Epithelial cell of proximal tubule (primary cell): ENCODE measurements at regions not wholly inside any gene's neighbourhood (a gene's known extent, or its start where the extent isn't known, plus 50 kb on each side); places are given as distances from the start of the nearest gene placed in this dataset.

ENCODE experiments used
- DNase-seq: peaks from one replicate; pipeline ENCODE4 v3.0.0-alpha.2; 2011; ENCODE audit warnings: low read depth
- H3K4me3 ChIP-seq: 2 replicates; pipeline ENCODE4 v1.5.1; 2011; ENCODE audit warnings: low read depth, mild to moderate bottlenecking, low read length
- TF ChIP-seq, protein P1 (sequence below): conservative IDR thresholded peaks from 2 replicates; pipeline ENCODE4 v1.5.1; 2012; ENCODE audit warnings: low read depth, mild to moderate bottlenecking, low read length

DNA sequence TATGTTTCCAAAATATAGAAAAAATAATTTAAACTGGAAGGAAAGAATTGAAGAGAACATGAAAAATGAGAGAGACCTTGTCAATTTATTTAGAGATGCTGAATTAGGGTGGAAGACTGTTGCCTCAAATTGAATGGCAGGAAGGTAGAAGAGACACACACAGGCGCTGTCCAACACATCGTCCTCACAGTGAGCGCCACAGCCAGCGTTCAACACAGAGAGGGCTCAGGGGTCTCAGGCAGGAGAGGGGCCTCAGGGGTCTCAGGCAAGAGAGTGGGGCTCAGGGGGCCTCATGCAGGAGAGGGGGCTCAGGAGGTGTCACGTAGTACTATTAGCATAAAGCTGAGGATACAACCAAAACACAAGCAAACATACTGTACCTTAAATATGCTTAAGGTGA is 65.7 kb downstream of the TMEM18 start:
- H3K4me3 ChIP-seq: no peak overlapping the region
- no peak for DNase-seq
- TF ChIP-seq, protein P1, sequence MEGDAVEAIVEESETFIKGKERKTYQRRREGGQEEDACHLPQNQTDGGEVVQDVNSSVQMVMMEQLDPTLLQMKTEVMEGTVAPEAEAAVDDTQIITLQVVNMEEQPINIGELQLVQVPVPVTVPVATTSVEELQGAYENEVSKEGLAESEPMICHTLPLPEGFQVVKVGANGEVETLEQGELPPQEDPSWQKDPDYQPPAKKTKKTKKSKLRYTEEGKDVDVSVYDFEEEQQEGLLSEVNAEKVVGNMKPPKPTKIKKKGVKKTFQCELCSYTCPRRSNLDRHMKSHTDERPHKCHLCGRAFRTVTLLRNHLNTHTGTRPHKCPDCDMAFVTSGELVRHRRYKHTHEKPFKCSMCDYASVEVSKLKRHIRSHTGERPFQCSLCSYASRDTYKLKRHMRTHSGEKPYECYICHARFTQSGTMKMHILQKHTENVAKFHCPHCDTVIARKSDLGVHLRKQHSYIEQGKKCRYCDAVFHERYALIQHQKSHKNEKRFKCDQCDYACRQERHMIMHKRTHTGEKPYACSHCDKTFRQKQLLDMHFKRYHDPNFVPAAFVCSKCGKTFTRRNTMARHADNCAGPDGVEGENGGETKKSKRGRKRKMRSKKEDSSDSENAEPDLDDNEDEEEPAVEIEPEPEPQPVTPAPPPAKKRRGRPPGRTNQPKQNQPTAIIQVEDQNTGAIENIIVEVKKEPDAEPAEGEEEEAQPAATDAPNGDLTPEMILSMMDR: no peak

DNA sequence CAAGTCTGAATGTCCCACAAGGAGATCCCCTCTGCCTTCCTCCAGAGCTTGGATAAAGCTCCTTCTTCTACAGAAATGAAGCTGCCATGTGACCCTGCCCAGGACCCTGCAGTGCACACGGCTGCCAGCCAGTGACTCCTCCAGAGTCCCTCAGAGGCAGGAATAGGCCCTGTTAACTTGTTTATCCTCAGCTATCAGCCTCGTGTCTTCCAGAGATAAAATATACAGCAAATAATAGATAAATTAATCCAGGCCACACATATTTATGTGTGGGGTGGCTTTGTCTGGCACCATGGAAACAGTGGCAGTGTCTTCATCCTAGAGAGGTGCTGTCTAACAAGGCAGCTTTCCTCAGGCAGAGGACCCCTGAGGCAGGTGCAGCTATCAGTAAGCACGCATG is 66.7 kb downstream of the TMEM18 start:
- TF ChIP-seq, protein P1: no peak
- DNase-seq: no peak
- no peak overlapping the region for H3K4me3 ChIP-seq

DNA sequence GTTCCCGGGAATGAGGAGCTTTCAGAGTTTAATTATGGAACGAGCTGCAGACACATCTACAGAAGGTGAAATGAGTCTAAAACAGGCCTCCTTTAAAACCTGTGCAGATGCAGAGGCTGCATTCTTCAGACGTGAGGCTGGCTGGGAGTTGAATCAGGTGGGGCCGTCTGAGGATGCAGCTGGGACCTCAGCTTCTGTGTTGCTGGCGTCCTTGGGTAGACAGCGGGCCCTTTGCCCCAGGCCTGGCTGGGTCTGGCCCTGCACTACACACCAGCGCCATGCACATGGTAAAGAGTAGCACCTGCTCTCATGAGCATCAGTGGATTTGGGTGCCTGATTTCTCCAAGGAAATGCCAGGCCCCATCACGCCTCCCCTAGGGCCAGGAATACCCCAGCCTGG is 67.3 kb downstream of the TMEM18 start:
- H3K4me3 ChIP-seq: no peak overlapping the region
- DNase-seq: no peak
- TF ChIP-seq, protein P1: no peak

- TF ChIP-seq, protein P1: no peak
- DNase-seq: no peak
- no peak overlapping the region for H3K4me3 ChIP-seq
Observed at GRCh38 chr2:609449-609848, 67.8 kb downstream of the TMEM18 start.

GRCh38 chr2:608711-609110 is 68.5 kb downstream of the TMEM18 start:
- TF ChIP-seq, protein P1: no peak
- DNase-seq: no peak
- no peak overlapping the region for H3K4me3 ChIP-seq

DNA sequence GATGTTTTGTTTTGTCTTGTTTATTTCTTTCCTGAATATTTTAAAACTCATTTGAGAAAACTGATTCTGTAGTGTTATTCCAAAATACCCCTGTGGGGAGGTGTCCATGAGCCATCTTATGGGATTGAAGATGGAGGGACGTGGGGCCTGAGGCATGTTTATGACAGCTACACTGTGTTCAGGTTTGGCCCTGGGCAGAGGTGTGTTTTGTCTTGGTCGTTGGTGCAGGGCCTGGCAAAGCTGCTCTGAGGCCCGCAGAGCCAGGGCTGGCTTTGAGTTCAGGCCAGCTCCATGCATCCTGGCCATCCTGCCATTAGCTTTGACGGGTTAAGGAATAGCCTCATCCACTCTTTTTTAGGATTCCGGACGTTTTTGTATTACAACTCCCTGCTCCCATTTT is 68.9 kb downstream of the TMEM18 start:
- no peak for DNase-seq
- H3K4me3 ChIP-seq: no peak overlapping the region
- TF ChIP-seq, protein P1: no peak

DNA sequence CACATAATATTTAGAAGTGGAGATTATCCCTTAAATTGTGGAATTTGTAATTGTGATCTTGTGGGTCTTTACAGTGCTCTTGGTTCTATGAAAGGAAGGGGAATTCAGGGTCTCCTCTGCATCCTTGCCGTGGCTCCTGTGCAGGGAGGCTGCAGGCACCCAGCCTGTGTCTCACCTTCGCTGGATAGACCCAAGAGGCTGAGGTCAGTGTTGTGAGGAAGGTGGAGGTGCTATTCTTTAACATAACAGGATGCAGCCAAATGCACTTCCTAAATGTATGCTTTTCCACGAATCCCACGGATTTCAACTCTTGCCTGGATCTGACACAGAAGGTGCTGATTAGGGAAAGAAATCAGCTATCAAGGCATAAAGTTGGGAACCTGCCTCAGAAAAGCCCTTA is 69.5 kb downstream of the TMEM18 start:
- TF ChIP-seq, protein P1: no peak
- DNase-seq: no peak

More for the DNA sequence above, 69.5 kb downstream of the TMEM18 start:
- H3K4me3 ChIP-seq: no peak overlapping the region
